K562 (cell line): ENCODE measurements at regions not wholly inside any gene's neighbourhood (a gene's known extent, or its start where the extent isn't known, plus 50 kb on each side); places are given as distances from the start of the nearest gene placed in this dataset.

Source experiments
- ATAC-seq: fragments of 200-7000 bp; cut with Tn5 transposase; 3 replicates; pipeline ENCODE4 v1.9.1; 2020; ENCODE audit warnings: moderate library complexity
- BruUV-seq: library from RNA; stranded (reverse); fragments of 400-500 nt; replicated peaks from 2 replicates; lab custom pipeline; 2021; lab: Mats Ljungman, UMichigan
- CTCF ChIA-PET: fragments of 300-600 bp; formaldehyde crosslinking; extraction: SDS; loops from one replicate; lab custom pipeline; 2021; ENCODE audit warnings: low intra/inter-chr PET ratio; lab: Yijun Ruan, JAX
- POLR2A ChIA-PET: fragments of 300-600, 350-650 bp; sonication (Branson Sonifier 250); formaldehyde crosslinking; extraction: SDS; loops from one replicate; lab custom pipeline; 2021; ENCODE audit warnings: antibody characterized with exemption, inconsistent platforms; lab: Yijun Ruan, JAX
- DNase-seq, 4 experiments: peaks; one replicate each; pipeline versions ENCODE4 v3.0.0 to v3.0.0-alpha.2; 2011 to 2018; ENCODE audit warnings: low spot score in 3 of 4, mixed read lengths in 3 of 4; ENCODE audit errors: extremely low read depth in 1 of 4
- FAIRE-seq: peaks from 2 replicates; lab custom pipeline; 2011; peaks lifted over from hg19 to GRCh38; lab: Jason Lieb, UNC
- H2AFZ ChIP-seq: 2 replicates; pipeline ENCODE4 v1.6.0; 2011; ENCODE audit warnings: low read depth, low read length, control low read depth, inconsistent platforms
- H3K27ac ChIP-seq: fragments of 200-600 bp; 3 replicates; pipeline ENCODE4 v1.8.0; 2011; ENCODE audit warnings: low read depth, mild to moderate bottlenecking, control low read depth, inconsistent platforms, low read length, moderate library complexity, mixed read lengths; ENCODE audit errors: extremely low read depth
- H3K27me3 ChIP-seq, 2 experiments: fragments of 300-600 bp in 1 of 2; 2 replicates in 1 of 2; 3 replicates in 1 of 2; pipeline versions ENCODE4 v1.6.0 to v1.8.0; 2011; ENCODE audit warnings: inconsistent platforms in 2 of 2, low read length in 2 of 2, mild to moderate bottlenecking in 1 of 2, mixed read lengths in 1 of 2, moderate library complexity in 1 of 2; ENCODE audit not compliant: control insufficient read depth in 2 of 2, insufficient read depth in 2 of 2
- H3K36me3 ChIP-seq: fragments of 300-600 bp; 3 replicates; pipeline ENCODE4 v1.8.0; 2011; ENCODE audit warnings: mild to moderate bottlenecking, low read length, inconsistent platforms; ENCODE audit not compliant: control insufficient read depth, insufficient read depth
- H3K4me1 ChIP-seq, 2 experiments: fragments of 200-600 bp in 1 of 2; replicated peaks in 1 of 2; 2 replicates in 1 of 2; 3 replicates in 1 of 2; pipeline versions ENCODE4 v1.5.1 to v1.8.0; 2011; ENCODE audit warnings: inconsistent platforms in 2 of 2, low read length in 2 of 2, mild to moderate bottlenecking in 1 of 2, mixed read lengths in 1 of 2, moderate library complexity in 1 of 2; ENCODE audit not compliant: control insufficient read depth in 2 of 2, insufficient read depth in 2 of 2
- H3K4me2 ChIP-seq: 2 replicates; pipeline ENCODE4 v1.6.1; 2011; ENCODE audit warnings: low read length, control low read depth, inconsistent platforms, mixed read lengths; ENCODE audit not compliant: insufficient read depth
- H3K4me3 ChIP-seq: fragments of 200-600 bp; sonication (generic), shearing (Covaris generic); 2 replicates; pipeline ENCODE4 v1.5.1; 2016; ENCODE audit warnings: control low read depth, inconsistent platforms
- H3K79me2 ChIP-seq: fragments of 200-600 bp; 3 replicates; pipeline ENCODE4 v1.8.0; 2011; ENCODE audit warnings: low read length, inconsistent platforms; ENCODE audit not compliant: control insufficient read depth, insufficient read depth
- H3K9ac ChIP-seq, 2 experiments: 2 replicates each; pipeline versions ENCODE4 v1.6.0 to v1.6.1; 2011; ENCODE audit warnings: low read depth in 2 of 2, low read length in 2 of 2, control low read depth in 1 of 2, inconsistent platforms in 1 of 2, mild to moderate bottlenecking in 1 of 2, mixed read lengths in 1 of 2; ENCODE audit not compliant: insufficient read depth in 1 of 2
- H3K9me1 ChIP-seq: one replicate; pipeline ENCODE4 v1.6.0; 2011; ENCODE audit warnings: inconsistent platforms, mild to moderate bottlenecking, low read length, moderate library complexity; ENCODE audit not compliant: control insufficient read depth, insufficient read depth
- H3K9me3 ChIP-seq: replicated peaks from 2 replicates; pipeline ENCODE4 v1.5.1; 2011; ENCODE audit warnings: low read depth, low read length, inconsistent platforms; ENCODE audit not compliant: control insufficient read depth, insufficient read depth
- H4K20me1 ChIP-seq: replicated peaks from 2 replicates; pipeline ENCODE4 v1.6.1; 2011; ENCODE audit warnings: low read length, inconsistent platforms, mixed read lengths; ENCODE audit not compliant: control insufficient read depth, insufficient read depth
- BHLHE40 ChIP-seq: IDR thresholded peaks from 2 replicates; pipeline ENCODE4 v1.6.1; 2011; ENCODE audit warnings: low read length, improper control_type of control experiment
- GABPB2 ChIP-seq: fragments of 250-450 bp; sonication (Bioruptor Pico); conservative IDR thresholded peaks from 2 replicates; pipeline ENCODE4 v1.5.1; 2021; ENCODE audit warnings: mild to moderate bottlenecking
- JUND ChIP-seq, 2 experiments: IDR thresholded peaks; 2 replicates in 1 of 2; 3 replicates in 1 of 2; pipeline ENCODE4 v1.6.1; 2011; ENCODE audit warnings: borderline replicate concordance in 2 of 2, low read depth in 2 of 2, low read length in 2 of 2, improper control_type of control experiment in 1 of 2, missing biosample characterization in 1 of 2, missing genetic modification characterization in 1 of 2, missing genetic modification reagents in 1 of 2
- SMARCE1 ChIP-seq: fragments of 450-650 bp; IDR thresholded peaks from 2 replicates; pipeline ENCODE4 v1.7.1; 2016; ENCODE audit warnings: mild to moderate bottlenecking
- WGBS: fragments of 100-300 bp; shearing (Covaris generic); methylation state at CpG from one replicate; pipeline ENCODE4 v1.1.6; 2016; ENCODE audit warnings: low coverage, mixed read lengths; ENCODE audit not compliant: insufficient coverage; ENCODE audit errors: missing lambda C conversion rate; 5-methylcytosine and 5-hydroxymethylcytosine counted together
- in situ Hi-C: fragments of 300-500 bp; cut with MboI; formaldehyde crosslinking; loops from 4 replicates; pipeline ENCODE4 v1.15.0; 2018; ENCODE audit warnings: inconsistent platforms, mixed read lengths
- intact Hi-C: fragments of 100-400 bp; cut with micrococcal nuclease; formaldehyde crosslinking; loops from 2 replicates; pipeline ENCODE4 v1.14.2; 2022
- TF ChIP-seq, protein P1 (sequence below): fragments of 450-650 bp; IDR thresholded peaks from 2 replicates; pipeline ENCODE4 v1.6.1; 2016; ENCODE audit warnings: antibody characterized with exemption
- TF ChIP-seq, protein P2 (sequence below): fragments of 450-650 bp; formaldehyde crosslinking; IDR thresholded peaks from 2 replicates; pipeline ENCODE4 v1.4.0; 2022; ENCODE audit warnings: missing genetic modification characterization
- TF ChIP-seq, protein P3 (sequence below): sonication (generic); formaldehyde crosslinking; IDR thresholded peaks from 2 replicates; pipeline ENCODE4 v1.8.1; 2023; ENCODE audit warnings: mild to moderate bottlenecking, missing genetic modification reagents

DNA sequence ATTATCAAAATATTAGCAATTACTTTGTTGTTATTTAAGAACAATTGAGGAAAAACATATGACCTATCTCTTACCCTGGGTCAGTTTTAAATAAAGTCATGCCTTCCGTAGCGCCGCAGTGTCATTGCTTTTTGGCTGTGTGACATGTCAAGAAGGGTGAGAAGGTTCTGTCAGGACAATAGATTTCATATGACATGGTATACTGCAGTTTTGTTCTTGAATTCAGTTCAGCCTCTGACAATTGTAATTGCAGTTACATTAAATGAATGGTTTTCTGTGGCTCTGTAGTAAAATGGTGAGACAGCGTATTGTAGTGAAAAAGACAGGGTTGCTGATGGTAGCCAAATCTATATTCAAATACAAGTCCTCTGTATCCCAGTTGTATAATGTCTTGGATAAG is 307.2 kb downstream of the CDH2 start:
- H3K9me3 ChIP-seq = 0 out of 2 replicates have a peak, but pooled peaks cover 1% of the 10 kb centered on the region
- no peaks in the 10 kb centered on the region for H3K79me2 ChIP-seq
- no peaks in the 10 kb centered on the region for H3K4me1 ChIP-seq
- H3K9ac ChIP-seq = no peak overlapping the region
- no peak overlapping the region for H3K27ac ChIP-seq
- no peaks in the 10 kb centered on the region for H3K9me1 ChIP-seq
- intact Hi-C loops (no loop called here), in situ Hi-C loops (no loop called here)
- H4K20me1 ChIP-seq = no peaks in the 10 kb centered on the region
- FAIRE-seq (no peak), ATAC-seq (no peak), DNase-seq (no peak)
- H3K36me3 ChIP-seq = no peaks in the 10 kb centered on the region
- H2AFZ ChIP-seq = no peak overlapping the region
- ChIA-PET POLR2A (no interaction called here), CTCF (no interaction called here)
- no peaks in the 10 kb centered on the region for H3K27me3 ChIP-seq
- TF ChIP-seq, protein P1, sequence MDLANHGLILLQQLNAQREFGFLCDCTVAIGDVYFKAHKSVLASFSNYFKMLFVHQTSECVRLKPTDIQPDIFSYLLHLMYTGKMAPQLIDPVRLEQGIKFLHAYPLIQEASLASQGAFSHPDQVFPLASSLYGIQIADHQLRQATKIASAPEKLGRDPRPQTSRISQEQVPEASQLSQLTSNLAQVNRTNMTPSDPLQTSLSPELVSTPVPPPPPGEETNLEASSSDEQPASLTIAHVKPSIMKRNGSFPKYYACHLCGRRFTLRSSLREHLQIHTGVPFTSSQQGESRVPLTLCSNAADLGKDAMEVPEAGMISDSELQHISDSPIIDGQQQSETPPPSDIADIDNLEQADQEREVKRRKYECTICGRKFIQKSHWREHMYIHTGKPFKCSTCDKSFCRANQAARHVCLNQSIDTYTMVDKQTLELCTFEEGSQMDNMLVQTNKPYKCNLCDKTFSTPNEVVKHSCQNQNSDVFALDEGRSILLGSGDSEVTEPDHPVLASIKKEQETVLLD = no peak
- TF ChIP-seq BHLHE40 = no peak
- TF ChIP-seq, protein P2, sequence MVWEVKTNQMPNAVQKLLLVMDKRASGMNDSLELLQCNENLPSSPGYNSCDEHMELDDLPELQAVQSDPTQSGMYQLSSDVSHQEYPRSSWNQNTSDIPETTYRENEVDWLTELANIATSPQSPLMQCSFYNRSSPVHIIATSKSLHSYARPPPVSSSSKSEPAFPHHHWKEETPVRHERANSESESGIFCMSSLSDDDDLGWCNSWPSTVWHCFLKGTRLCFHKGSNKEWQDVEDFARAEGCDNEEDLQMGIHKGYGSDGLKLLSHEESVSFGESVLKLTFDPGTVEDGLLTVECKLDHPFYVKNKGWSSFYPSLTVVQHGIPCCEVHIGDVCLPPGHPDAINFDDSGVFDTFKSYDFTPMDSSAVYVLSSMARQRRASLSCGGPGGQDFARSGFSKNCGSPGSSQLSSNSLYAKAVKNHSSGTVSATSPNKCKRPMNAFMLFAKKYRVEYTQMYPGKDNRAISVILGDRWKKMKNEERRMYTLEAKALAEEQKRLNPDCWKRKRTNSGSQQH (CRISPR knock-in tag) = no peak
- TF ChIP-seq, protein P3, sequence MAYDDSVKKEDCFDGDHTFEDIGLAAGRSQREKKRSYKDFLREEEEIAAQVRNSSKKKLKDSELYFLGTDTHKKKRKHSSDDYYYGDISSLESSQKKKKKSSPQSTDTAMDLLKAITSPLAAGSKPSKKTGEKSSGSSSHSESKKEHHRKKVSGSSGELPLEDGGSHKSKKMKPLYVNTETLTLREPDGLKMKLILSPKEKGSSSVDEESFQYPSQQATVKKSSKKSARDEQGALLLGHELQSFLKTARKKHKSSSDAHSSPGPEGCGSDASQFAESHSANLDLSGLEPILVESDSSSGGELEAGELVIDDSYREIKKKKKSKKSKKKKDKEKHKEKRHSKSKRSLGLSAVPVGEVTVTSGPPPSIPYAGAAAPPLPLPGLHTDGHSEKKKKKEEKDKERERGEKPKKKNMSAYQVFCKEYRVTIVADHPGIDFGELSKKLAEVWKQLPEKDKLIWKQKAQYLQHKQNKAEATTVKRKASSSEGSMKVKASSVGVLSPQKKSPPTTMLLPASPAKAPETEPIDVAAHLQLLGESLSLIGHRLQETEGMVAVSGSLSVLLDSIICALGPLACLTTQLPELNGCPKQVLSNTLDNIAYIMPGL (CRISPR knock-in tag) = no peak
- no peak for TF ChIP-seq JUND (IDR thresholded peaks at IDR 0.05; ENCODE audit: borderline replicate concordance, low read depth, low read length)
- no peak for TF ChIP-seq JUND (tag; IDR thresholded peaks at IDR 0.05; ENCODE audit: borderline replicate concordance, low read depth, low read length)
- TF ChIP-seq SMARCE1 = no peak
- TF ChIP-seq GABPB2 (CRISPR knock-in tag) = no peak
- no peak overlapping the region for H3K4me3 ChIP-seq
- BruUV-seq = no TSS peak
- 0% methylated on average over 4 of the region's 4 CpGs for WGBS
- H3K4me2 ChIP-seq = no peak overlapping the region
